ENCODE measurements at regions not wholly inside any gene's neighbourhood (a gene's known extent, or its start where the extent isn't known, plus 50 kb on each side); places are given as distances from the start of the nearest gene placed in this dataset.

- no peak for DNase-seq
Measured at GRCh38 chr6:104613416-104614001, 246.2 kb downstream of the HACE1 start.

GRCh38 chr6:104612541-104612940 lies 247.2 kb downstream of the HACE1 start:
- no peak for DNase-seq

GRCh38 chr6:104608101-104608500 lies 251.6 kb downstream of the HACE1 start:
- no peak for DNase-seq

- no peak for DNase-seq
Measured at GRCh38 chr6:104607501-104607900, 252.2 kb downstream of the HACE1 start.

GRCh38 chr6:104606361-104606760 lies 253.4 kb downstream of the HACE1 start:
- DNase-seq: no peak

GRCh38 chr6:104604685-104605084 lies 255.0 kb downstream of the HACE1 start:
- DNase-seq: no peak

GRCh38 chr6:104603108-104603745 lies 256.5 kb downstream of the HACE1 start:
- DNase-seq: no peak

GRCh38 chr6:104601721-104602120 lies 258.0 kb downstream of the HACE1 start:
- DNase-seq: no peak

- DNase-seq: no peak
Measured at GRCh38 chr6:104601131-104601651, 258.5 kb downstream of the HACE1 start.

GRCh38 chr6:104600639-104600931 lies 259.1 kb downstream of the HACE1 start:
- DNase-seq: no peak

GRCh38 chr6:104599821-104600638 lies 259.7 kb downstream of the HACE1 start:
- no peak for DNase-seq

GRCh38 chr6:104597541-104598050 lies 262.1 kb downstream of the HACE1 start:
- DNase-seq: no peak

GRCh38 chr6:104596091-104596490 lies 263.6 kb downstream of the HACE1 start:
- DNase-seq: no peak

GRCh38 chr6:104595311-104595820 lies 264.4 kb downstream of the HACE1 start:
- no peak for DNase-seq

GRCh38 chr6:104591573-104592334 lies 268.0 kb downstream of the HACE1 start:
- no peak for DNase-seq

- no peak for DNase-seq
Measured at GRCh38 chr6:104589940-104590339, 269.8 kb downstream of the HACE1 start.

GRCh38 chr6:104585646-104586045 lies 274.1 kb downstream of the HACE1 start:
- DNase-seq: no peak

GRCh38 chr6:104580452-104580851 lies 279.3 kb downstream of the HACE1 start:
- no peak for DNase-seq

GRCh38 chr6:104579310-104579863 lies 280.3 kb downstream of the HACE1 start:
- DNase-seq: no peak

- DNase-seq: no peak
Measured at GRCh38 chr6:104575536-104575935, 284.2 kb downstream of the HACE1 start.

- no peak for DNase-seq
Measured at GRCh38 chr6:104574135-104574750, 285.5 kb downstream of the HACE1 start.

- DNase-seq: no peak
Measured at GRCh38 chr6:104573350-104573749, 286.4 kb downstream of the HACE1 start.

Measured in activated CD4-positive, CD25-positive, alpha-beta regulatory T cell (primary cell).